ENCODE measurements at regions not wholly inside any gene's neighbourhood (a gene's known extent, or its start where the extent isn't known, plus 50 kb on each side); places are given as distances from the start of the nearest gene placed in this dataset.

- Histone ChIP-seq H3K4me3 (no peak overlapping the region), H3K36me3 (no peaks in the 10 kb centered on the region), H3K9me3 (replicated peaks) (0 out of 2 replicates have a peak, but pooled peaks cover 3% of the 10 kb centered on the region), H3K4me1 (peaks cover 28% of the 10 kb centered on the region), H3K27ac (no peak overlapping the region), H3K27me3 (no peaks in the 10 kb centered on the region)
- DNase-seq = no peak
Measured at GRCh38 chr15:95944661-95945255, 385.7 kb upstream of the NR2F2 start.

GRCh38 chr15:95946241-95946640, 384.3 kb upstream of the NR2F2 start:
- H3K4me3 ChIP-seq = no peak overlapping the region
- DNase-seq = no peak
- no peaks in the 10 kb centered on the region for H3K27me3 ChIP-seq
- no peak overlapping the region for H3K27ac ChIP-seq
- H3K4me1 ChIP-seq = peaks cover 25% of the 10 kb centered on the region
- H3K36me3 ChIP-seq = no peaks in the 10 kb centered on the region
- 0 out of 2 replicates have a peak, but pooled peaks cover 3% of the 10 kb centered on the region for H3K9me3 ChIP-seq (replicated peaks)

GRCh38 chr15:95946926-95947325, 383.6 kb upstream of the NR2F2 start:
- H3K27ac ChIP-seq = no peak overlapping the region
- 0 out of 2 replicates have a peak, but pooled peaks cover under 1% of the 10 kb centered on the region for H3K9me3 ChIP-seq (replicated peaks)
- H3K4me1 ChIP-seq = peaks cover 22% of the 10 kb centered on the region
- no peaks in the 10 kb centered on the region for H3K36me3 ChIP-seq
- no peaks in the 10 kb centered on the region for H3K27me3 ChIP-seq
- DNase-seq = no peak
- H3K4me3 ChIP-seq = no peak overlapping the region

DNA sequence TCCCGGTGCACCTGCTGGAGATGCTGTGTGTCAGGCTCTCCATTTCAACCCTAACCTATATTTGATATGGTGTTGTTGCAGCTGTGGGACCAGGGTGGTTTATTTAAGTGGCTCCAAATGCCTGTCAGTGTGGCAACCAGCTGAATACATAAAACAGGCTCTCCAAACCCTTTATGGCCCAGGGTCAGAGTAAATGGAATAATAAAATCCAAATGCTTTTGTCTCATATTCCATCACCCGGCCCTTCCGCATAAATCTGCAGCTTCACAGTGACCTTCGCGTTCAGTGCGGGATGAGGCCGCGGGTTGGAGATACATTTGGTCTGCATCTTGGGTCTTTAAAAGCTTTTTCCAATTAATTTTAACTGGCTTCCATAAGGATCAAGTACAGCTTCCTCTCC, 382.1 kb upstream of the NR2F2 start:
- DNase-seq = peak; percentile 72 to 89
- Histone ChIP-seq H3K4me3 (no peak overlapping the region), H3K4me1 (peaks cover 22% of the 10 kb centered on the region), H3K27me3 (no peaks in the 10 kb centered on the region), H3K9me3 (replicated peaks) (no peaks in the 10 kb centered on the region), H3K36me3 (no peaks in the 10 kb centered on the region), H3K27ac (no peak overlapping the region)

DNA sequence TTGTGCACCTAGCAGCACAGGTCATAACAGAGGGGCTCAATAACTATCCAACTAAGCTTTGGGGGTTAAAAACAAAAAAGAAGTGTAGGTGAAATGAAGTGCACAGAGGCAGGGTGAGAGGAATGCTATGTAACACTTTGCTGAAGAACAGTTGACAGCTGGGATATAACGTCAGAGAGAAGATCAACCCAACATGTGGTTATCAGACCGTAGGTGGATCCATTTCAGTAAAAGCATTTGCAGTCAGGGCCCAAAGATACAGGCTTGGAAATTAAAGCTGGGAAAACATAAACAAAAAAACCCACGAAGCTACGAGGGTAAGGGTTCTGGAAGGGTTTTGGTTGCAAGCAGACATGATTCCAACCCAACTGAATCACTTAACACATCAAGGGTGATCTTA, 377.5 kb upstream of the NR2F2 start:
- Histone ChIP-seq H3K27me3 (no peaks in the 10 kb centered on the region), H3K4me1 (peaks cover 8% of the 10 kb centered on the region), H3K4me3 (no peak overlapping the region), H3K27ac (no peak overlapping the region), H3K36me3 (no peaks in the 10 kb centered on the region), H3K9me3 (replicated peaks) (peaks cover 10% of the 10 kb centered on the region; the same call in 1 of the 2 replicates)
- DNase-seq = peak in 1 of 2 experiments; percentile 42

DNA sequence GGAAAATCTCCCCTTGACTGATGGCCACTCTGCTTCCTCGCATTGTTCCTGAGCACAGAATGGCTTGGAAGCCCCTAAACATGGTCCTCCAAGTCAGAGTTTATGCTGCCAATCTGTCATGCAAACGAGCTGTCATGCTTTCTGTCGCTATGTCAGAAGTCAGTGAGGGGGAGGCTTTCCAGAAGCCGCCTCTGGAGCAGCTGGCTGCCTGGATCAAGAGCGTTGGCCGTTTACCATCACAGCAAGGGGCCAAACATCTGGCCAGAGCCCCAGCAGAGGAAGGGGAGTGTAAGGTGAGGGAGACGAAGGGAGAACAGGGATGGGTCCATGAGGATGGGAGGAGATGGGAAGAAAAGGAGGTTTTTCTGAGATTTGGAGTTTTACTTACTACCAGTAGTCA, 372.6 kb upstream of the NR2F2 start:
- DNase-seq = no peak
- H3K36me3 ChIP-seq = no peaks in the 10 kb centered on the region
- no peaks in the 10 kb centered on the region for H3K27me3 ChIP-seq
- no peak overlapping the region for H3K4me3 ChIP-seq
- peaks cover 15% of the 10 kb centered on the region for H3K9me3 ChIP-seq (replicated peaks)
- H3K4me1 ChIP-seq = no peaks in the 10 kb centered on the region; the same call in 1 of the 2 replicates
- no peak overlapping the region for H3K27ac ChIP-seq

- no peak overlapping the region for H3K4me3 ChIP-seq
- peaks cover 15% of the 10 kb centered on the region for H3K9me3 ChIP-seq (replicated peaks)
- no peak overlapping the region for H3K27ac ChIP-seq
- H3K36me3 ChIP-seq = no peaks in the 10 kb centered on the region
- DNase-seq = no peak
- H3K27me3 ChIP-seq = no peaks in the 10 kb centered on the region
- no peaks in the 10 kb centered on the region for H3K4me1 ChIP-seq
Measured at GRCh38 chr15:95958382-95958781, 372.1 kb upstream of the NR2F2 start.

- H3K4me1 ChIP-seq = no peaks in the 10 kb centered on the region
- no peak overlapping the region for H3K4me3 ChIP-seq
- no peak overlapping the region for H3K27ac ChIP-seq
- DNase-seq = no peak
- H3K36me3 ChIP-seq = no peaks in the 10 kb centered on the region
- no peaks in the 10 kb centered on the region for H3K27me3 ChIP-seq
- no peaks in the 10 kb centered on the region; the same call in 1 of the 2 replicates for H3K9me3 ChIP-seq (replicated peaks)
Measured at GRCh38 chr15:95968856-95969255, 361.6 kb upstream of the NR2F2 start.

DNA sequence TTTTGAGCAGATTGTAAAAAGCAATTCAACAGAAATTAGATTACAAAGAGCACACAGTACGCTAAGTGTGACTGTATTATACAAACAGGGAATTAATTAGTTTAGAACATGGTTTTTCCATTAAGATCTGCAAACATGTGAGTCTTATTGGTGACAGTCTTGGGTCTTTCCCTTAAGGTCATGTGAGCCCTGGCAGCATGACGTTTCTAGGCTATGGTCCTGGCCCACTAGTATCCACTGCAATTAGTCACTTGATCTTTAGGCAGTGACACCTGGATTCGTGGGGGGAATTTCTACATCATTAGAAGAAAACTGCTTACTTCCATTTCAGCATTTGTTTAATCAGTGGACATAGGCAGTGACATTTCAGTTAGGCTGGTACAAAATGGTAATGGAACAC, 360.2 kb upstream of the NR2F2 start:
- no peak overlapping the region for H3K4me3 ChIP-seq
- H3K27me3 ChIP-seq = no peaks in the 10 kb centered on the region
- H3K9me3 ChIP-seq (replicated peaks) = no peaks in the 10 kb centered on the region; the same call in 1 of the 2 replicates
- no peaks in the 10 kb centered on the region for H3K4me1 ChIP-seq
- H3K27ac ChIP-seq = no peak overlapping the region
- DNase-seq = no peak
- no peaks in the 10 kb centered on the region for H3K36me3 ChIP-seq

DNA sequence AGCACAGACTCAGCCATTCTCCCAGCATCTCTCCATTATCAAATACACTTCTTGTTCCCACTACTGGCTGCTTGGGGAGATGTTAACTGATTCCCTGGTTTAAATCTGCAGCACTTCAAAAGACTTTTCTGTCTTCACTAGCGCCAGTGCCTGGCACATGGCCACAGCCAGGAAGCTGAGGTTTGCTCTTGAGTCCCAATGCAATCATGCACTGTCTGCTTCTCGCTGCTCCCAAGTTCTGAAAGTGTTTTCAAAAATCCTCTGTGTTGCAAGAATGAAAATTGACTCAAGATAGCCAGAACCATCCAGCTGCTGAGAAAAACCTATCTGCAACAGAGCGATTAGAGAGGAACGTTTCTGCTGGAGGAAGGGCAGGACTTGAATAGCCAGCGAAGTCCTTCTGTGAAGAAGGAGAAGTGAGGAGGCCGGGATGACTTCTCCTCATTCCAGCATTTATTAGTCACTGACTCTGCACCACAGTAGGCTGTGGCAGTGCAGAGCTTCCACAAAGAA, 358.4 kb upstream of the NR2F2 start:
- no peaks in the 10 kb centered on the region; the same call in 1 of the 2 replicates for H3K9me3 ChIP-seq (replicated peaks)
- no peaks in the 10 kb centered on the region for H3K4me1 ChIP-seq
- H3K27me3 ChIP-seq = no peaks in the 10 kb centered on the region
- no peak overlapping the region for H3K27ac ChIP-seq
- H3K4me3 ChIP-seq = no peak overlapping the region
- no peaks in the 10 kb centered on the region for H3K36me3 ChIP-seq
- DNase-seq = no peak

DNA sequence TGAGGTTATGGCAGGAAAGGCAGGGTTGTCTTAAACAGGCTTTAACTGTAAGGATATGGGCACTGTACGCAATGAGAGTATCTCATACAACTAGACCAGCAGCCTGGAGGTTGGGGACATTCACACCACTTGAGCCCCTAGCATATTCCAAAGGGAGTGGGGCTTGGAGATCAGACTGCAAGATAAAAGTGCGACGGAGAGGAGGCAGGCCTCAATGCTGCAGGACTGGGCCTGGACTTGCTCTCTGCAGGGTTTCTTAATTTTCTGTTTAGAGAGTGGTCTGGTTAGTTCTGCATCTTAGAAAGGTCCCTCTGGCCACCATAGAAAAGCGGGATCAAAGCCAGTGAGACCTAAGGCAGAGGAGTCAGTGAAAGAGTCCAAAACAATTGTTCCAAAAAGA, 357.7 kb upstream of the NR2F2 start:
- Histone ChIP-seq H3K9me3 (replicated peaks) (no peaks in the 10 kb centered on the region; the same call in 1 of the 2 replicates), H3K27me3 (no peaks in the 10 kb centered on the region), H3K36me3 (no peaks in the 10 kb centered on the region), H3K4me1 (no peaks in the 10 kb centered on the region), H3K4me3 (no peak overlapping the region), H3K27ac (no peak overlapping the region)
- no peak for DNase-seq

DNA sequence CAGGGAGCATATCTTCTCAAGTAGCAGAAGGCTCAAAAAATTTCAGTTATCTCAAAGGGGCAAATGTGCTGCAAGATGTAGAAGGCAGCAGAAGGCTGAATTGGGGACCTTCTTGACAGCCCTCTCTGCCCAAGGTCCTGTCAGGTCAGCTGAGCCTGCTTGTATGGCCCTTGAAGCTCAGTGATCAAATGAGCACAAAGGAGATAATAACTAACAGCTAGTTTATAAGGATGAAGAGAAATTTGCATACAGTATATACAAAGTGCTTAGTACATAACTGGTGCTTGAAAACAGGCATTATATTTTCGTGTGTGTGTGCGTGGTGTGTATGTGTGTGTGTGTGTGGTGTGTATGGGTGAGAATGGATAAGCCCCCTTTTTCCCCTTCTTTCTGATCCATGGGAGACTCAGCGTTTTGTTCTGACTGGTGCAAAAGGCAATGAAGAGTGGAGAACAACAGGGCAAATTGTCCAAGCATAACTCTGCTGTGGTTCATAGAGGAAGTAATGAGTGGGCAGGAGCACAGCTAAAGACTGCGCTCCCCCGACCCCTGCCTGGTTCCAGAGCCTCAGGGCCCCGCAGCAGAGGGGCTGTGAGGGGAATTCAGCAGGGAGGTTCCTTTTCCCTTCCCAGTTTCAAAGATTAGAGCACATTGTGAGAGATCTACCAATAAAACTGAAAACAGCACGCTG, 356.8 kb upstream of the NR2F2 start:
- no peak overlapping the region for H3K4me3 ChIP-seq
- H3K4me1 ChIP-seq = no peaks in the 10 kb centered on the region
- no peaks in the 10 kb centered on the region for H3K36me3 ChIP-seq
- H3K9me3 ChIP-seq (replicated peaks) = no peaks in the 10 kb centered on the region
- no peaks in the 10 kb centered on the region for H3K27me3 ChIP-seq
- no peak overlapping the region for H3K27ac ChIP-seq
- no peak for DNase-seq

DNA sequence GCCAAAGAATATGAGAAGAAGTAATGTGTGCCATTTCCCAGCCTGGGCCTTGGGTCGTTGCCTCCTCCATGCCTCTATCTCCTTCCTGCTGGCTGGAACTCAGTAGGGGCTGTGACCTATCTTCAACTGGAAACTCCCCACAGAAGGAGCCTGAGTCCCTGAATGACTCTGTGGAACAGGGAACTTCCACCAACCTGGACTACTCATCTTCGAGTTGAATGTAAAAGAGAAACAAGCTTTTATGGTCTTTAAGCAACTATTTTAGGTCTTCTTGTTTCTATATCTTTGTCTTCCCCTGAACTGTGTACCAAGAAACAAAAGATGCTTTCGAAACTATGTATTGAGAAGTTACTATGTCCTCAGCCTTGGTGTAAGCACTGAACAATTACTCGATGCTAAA, 355.3 kb upstream of the NR2F2 start:
- DNase-seq = no peak
- Histone ChIP-seq H3K4me1 (no peaks in the 10 kb centered on the region), H3K27me3 (no peaks in the 10 kb centered on the region), H3K27ac (no peak overlapping the region), H3K36me3 (no peaks in the 10 kb centered on the region), H3K4me3 (no peak overlapping the region), H3K9me3 (replicated peaks) (no peaks in the 10 kb centered on the region)

DNA sequence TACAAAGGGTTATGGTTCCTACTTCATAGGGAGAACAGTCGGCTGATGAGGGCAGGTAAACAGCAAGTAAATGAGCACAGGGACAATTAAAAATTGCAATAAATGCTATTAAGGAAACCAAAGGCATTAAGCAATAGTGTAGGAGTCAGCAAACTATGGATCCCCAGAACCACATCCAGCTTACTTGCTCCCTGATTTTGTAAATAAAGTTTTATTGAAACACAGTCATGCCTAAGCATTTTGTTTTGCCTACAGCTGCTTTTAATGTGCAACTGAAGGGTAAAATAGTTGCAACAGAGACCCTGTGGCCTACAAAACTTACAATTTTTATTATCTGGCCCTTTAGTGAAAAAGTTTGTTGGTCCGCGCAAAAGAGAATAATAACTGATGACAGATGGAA, 351.2 kb upstream of the NR2F2 start:
- no peak overlapping the region for H3K4me3 ChIP-seq
- H3K4me1 ChIP-seq = no peaks in the 10 kb centered on the region
- H3K36me3 ChIP-seq = no peaks in the 10 kb centered on the region
- DNase-seq = no peak
- no peaks in the 10 kb centered on the region for H3K27me3 ChIP-seq
- H3K9me3 ChIP-seq (replicated peaks) = no peaks in the 10 kb centered on the region
- no peak overlapping the region for H3K27ac ChIP-seq

DNA sequence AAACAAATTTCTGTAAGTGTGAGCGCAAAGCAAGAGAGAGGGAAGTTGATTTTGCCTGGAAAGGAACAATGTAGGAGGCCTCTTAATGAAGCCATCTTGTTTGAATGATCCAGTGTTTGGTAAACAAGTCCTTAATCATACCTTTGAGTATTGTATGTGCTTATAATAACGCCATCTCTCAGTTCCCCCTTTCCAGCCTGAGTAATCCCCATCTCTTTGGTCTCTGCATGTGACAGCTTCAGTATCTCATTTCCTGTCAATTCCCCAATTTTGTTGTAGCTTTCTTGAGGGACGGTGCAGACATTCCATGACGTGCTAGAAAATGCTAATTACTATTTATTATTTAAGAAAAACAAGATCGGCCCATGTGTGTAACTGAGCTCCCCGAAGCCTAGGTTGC, 349.3 kb upstream of the NR2F2 start:
- Histone ChIP-seq H3K27ac (no peak overlapping the region), H3K9me3 (replicated peaks) (no peaks in the 10 kb centered on the region), H3K36me3 (no peaks in the 10 kb centered on the region), H3K4me1 (no peaks in the 10 kb centered on the region), H3K27me3 (no peaks in the 10 kb centered on the region), H3K4me3 (no peak overlapping the region)
- no peak for DNase-seq

DNA sequence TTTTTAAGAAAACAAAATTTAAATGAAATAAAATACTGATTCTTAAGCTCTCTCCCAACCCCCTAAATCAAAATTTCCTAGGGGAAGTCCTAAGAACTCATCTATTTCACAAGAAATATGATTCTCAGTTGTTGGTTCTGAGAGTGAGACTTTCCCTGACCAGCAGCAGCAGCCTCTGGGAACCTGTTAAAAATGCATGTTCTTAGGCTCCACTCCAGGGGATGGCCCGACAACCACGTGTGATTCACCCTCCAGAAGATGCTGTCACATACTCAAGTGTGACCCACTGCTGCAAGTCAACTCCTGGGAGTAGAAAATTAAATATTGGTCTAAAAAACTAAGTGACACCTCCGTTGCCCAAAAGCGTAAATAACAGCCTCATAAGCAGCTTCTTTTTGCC, 343.2 kb upstream of the NR2F2 start:
- H3K27me3 ChIP-seq = no peaks in the 10 kb centered on the region
- no peak overlapping the region for H3K27ac ChIP-seq
- no peaks in the 10 kb centered on the region for H3K9me3 ChIP-seq (replicated peaks)
- H3K4me3 ChIP-seq = no peak overlapping the region
- no peaks in the 10 kb centered on the region for H3K36me3 ChIP-seq
- H3K4me1 ChIP-seq = no peaks in the 10 kb centered on the region
- DNase-seq = no peak
